HG03565 (cell line): ENCODE measurements at regions not wholly inside any gene's neighbourhood (a gene's known extent, or its start where the extent isn't known, plus 50 kb on each side); places are given as distances from the start of the nearest gene placed in this dataset.

Experiments used
- ATAC-seq: cut with Tn5 transposase; IDR thresholded peaks from one replicate; pipeline ENCODE4 v1.9.1; 2021; ENCODE audit warnings: mild to moderate bottlenecking, moderate library complexity; ENCODE audit not compliant: unreplicated experiment

- ATAC-seq, result no peak
Observed at GRCh38 chr10:84770824-84771223, 442.4 kb downstream of the CCSER2 start.

- peak; percentile 94 for ATAC-seq
Observed at GRCh38 chr10:84783386-84783785, 455.0 kb downstream of the CCSER2 start.

- no peak for ATAC-seq
Observed at GRCh38 chr10:84783909-84784308, 455.5 kb downstream of the CCSER2 start.

- no peak for ATAC-seq
Observed at GRCh38 chr10:84784749-84785148, 456.4 kb downstream of the CCSER2 start.

GRCh38 chr10:84789026-84789425 is 460.6 kb downstream of the CCSER2 start:
- ATAC-seq, result no peak

- ATAC-seq, result no peak
Observed at GRCh38 chr10:84798312-84798711, 469.9 kb downstream of the CCSER2 start.

GRCh38 chr10:84801156-84801555 is 472.8 kb downstream of the CCSER2 start:
- no peak for ATAC-seq

GRCh38 chr10:84801916-84802315 is 473.5 kb downstream of the CCSER2 start:
- ATAC-seq, result no peak

- no peak for ATAC-seq
Observed at GRCh38 chr10:84805149-84805548, 476.8 kb downstream of the CCSER2 start.

GRCh38 chr10:84811113-84811512 is 482.7 kb downstream of the CCSER2 start:
- ATAC-seq, result no peak

- no peak for ATAC-seq
Observed at GRCh38 chr10:84818961-84819360, 490.6 kb downstream of the CCSER2 start.

- no peak for ATAC-seq
Observed at GRCh38 chr10:84820120-84820519, 491.7 kb downstream of the CCSER2 start.

GRCh38 chr10:84820596-84820995 is 492.2 kb downstream of the CCSER2 start:
- ATAC-seq, result no peak

GRCh38 chr10:84822931-84823630 is 494.7 kb downstream of the CCSER2 start:
- ATAC-seq, result no peak

GRCh38 chr10:84824525-84824924 is 496.1 kb downstream of the CCSER2 start:
- ATAC-seq, result no peak

- ATAC-seq, result no peak
Observed at GRCh38 chr10:84825330-84825729, 496.9 kb downstream of the CCSER2 start.

- no peak for ATAC-seq
Observed at GRCh38 chr10:84826704-84827103, 498.3 kb downstream of the CCSER2 start.

GRCh38 chr10:84829131-84829530 is 500.7 kb downstream of the CCSER2 start:
- no peak for ATAC-seq

GRCh38 chr10:84837041-84837812 is 508.8 kb downstream of the CCSER2 start:
- ATAC-seq, result no peak

- ATAC-seq, result no peak
Observed at GRCh38 chr10:84837877-84838276, 509.5 kb downstream of the CCSER2 start.

GRCh38 chr10:84838851-84839250 is 510.5 kb downstream of the CCSER2 start:
- no peak for ATAC-seq

GRCh38 chr10:84842593-84842992 is 514.2 kb downstream of the CCSER2 start:
- no peak for ATAC-seq
